HCT116 (cell line): ENCODE measurements at regions not wholly inside any gene's neighbourhood (a gene's known extent, or its start where the extent isn't known, plus 50 kb on each side); places are given as distances from the start of the nearest gene placed in this dataset.

ENCODE experiments used
- ATAC-seq: fragments of 200-7000 bp; cut with Tn5 transposase; 2 replicates; pipeline ENCODE4 v1.9.1; 2020; ENCODE audit warnings: mild to moderate bottlenecking, moderate library complexity
- BruUV-seq: library from RNA; stranded (reverse); fragments of 400-500 nt; replicated peaks from 2 replicates; lab custom pipeline; 2021; lab: Mats Ljungman, UMichigan
- CTCF ChIA-PET: fragments of 300-600 bp; sonication (Branson Sonifier 250); formaldehyde crosslinking; loops from one replicate; lab custom pipeline; 2021; ENCODE audit warnings: antibody characterized with exemption; lab: Charles Lee
- POLR2A ChIA-PET: fragments of 300-600, 350-600 bp; sonication (Branson Sonifier 250); formaldehyde crosslinking; loops from one replicate; lab custom pipeline; 2021; ENCODE audit warnings: antibody characterized with exemption; lab: Charles Lee
- RAD21 ChIA-PET, 2 experiments: fragments of 300-600 bp; sonication (Branson Sonifier 250); formaldehyde crosslinking; loops; one replicate each; lab custom pipeline; 2023; ENCODE audit warnings: low total read pairs in 2 of 2; ENCODE audit not compliant: uncharacterized antibody in 2 of 2, unreplicated experiment in 2 of 2, low non-redundant PET in 1 of 2; lab: Charles Lee
- DNase-seq: peaks from one replicate; pipeline ENCODE4 v3.0.0-alpha.2; 2010; ENCODE audit warnings: low read depth, low spot score
- H2AFZ ChIP-seq: fragments of 200-600 bp; shearing (Covaris generic), sonication (generic); 2 replicates; pipeline ENCODE4 v1.6.1; 2017; ENCODE audit warnings: low read depth, mixed run types, mixed read lengths, antibody characterized with exemption, low read length; ENCODE audit not compliant: poor library complexity, severe bottlenecking
- H3K27ac ChIP-seq: 2 replicates; pipeline ENCODE4 v1.5.1; 2012; ENCODE audit warnings: low read depth, low read length
- H3K27me3 ChIP-seq: fragments of 200-600 bp; sonication (generic); 2 replicates; pipeline ENCODE4 v1.6.1; 2016; ENCODE audit warnings: mixed run types, low read length, mixed read lengths; ENCODE audit not compliant: insufficient read depth
- H3K36me3 ChIP-seq, 2 experiments: fragments of 200-500 bp in 1 of 2; fragments of 200-600 bp in 1 of 2; sonication (Bioruptor generic) in 1 of 2; sonication (generic) in 1 of 2; 2 replicates each; pipeline versions ENCODE4 v1.5.1 to v1.6.1; 2014 to 2016; ENCODE audit warnings: low read length in 2 of 2, inconsistent platforms in 1 of 2, mixed read lengths in 1 of 2, mixed run types in 1 of 2; ENCODE audit not compliant: insufficient read depth in 2 of 2, control insufficient read depth in 1 of 2
- H3K4me1 ChIP-seq, 2 experiments: fragments of 200-600 bp in 1 of 2; sonication (generic) in 1 of 2; 2 replicates each; pipeline versions ENCODE4 v1.5.1 to v1.6.1; 2012 to 2017; ENCODE audit warnings: low read length in 2 of 2, inconsistent platforms in 1 of 2, mild to moderate bottlenecking in 1 of 2, mixed read lengths in 1 of 2, mixed run types in 1 of 2, moderate library complexity in 1 of 2; ENCODE audit not compliant: insufficient read depth in 2 of 2, control insufficient read depth in 1 of 2
- H3K4me2 ChIP-seq: fragments of 200-600 bp; sonication (generic); 2 replicates; pipeline ENCODE4 v1.6.1; 2017; ENCODE audit warnings: mixed run types, low read length, mixed read lengths
- H3K4me3 ChIP-seq, 2 experiments: fragments of 200-600 bp in 1 of 2; sonication (generic) in 1 of 2; replicated peaks in 1 of 2; 2 replicates each; pipeline ENCODE4 v1.5.1; 2011 to 2016; ENCODE audit warnings: low read length in 2 of 2, control low read depth in 1 of 2, low read depth in 1 of 2, mild to moderate bottlenecking in 1 of 2, mixed read lengths in 1 of 2, mixed run types in 1 of 2
- H3K79me2 ChIP-seq: fragments of 200-600 bp; sonication (generic); 2 replicates; pipeline ENCODE4 v1.6.1; 2017; ENCODE audit warnings: mild to moderate bottlenecking, mixed run types, low read length, moderate library complexity, mixed read lengths; ENCODE audit not compliant: insufficient read depth
- H3K9ac ChIP-seq: fragments of 200-600 bp; sonication (generic); 2 replicates; pipeline ENCODE4 v1.6.1; 2016; ENCODE audit warnings: low read length, mixed read lengths
- H3K9me2 ChIP-seq: fragments of 200-600 bp; sonication (generic), shearing (Covaris generic); 2 replicates; pipeline ENCODE4 v1.6.1; 2017; ENCODE audit warnings: mixed run types, mild to moderate bottlenecking, moderate library complexity; ENCODE audit not compliant: insufficient read depth
- H3K9me3 ChIP-seq, 2 experiments: fragments of 200-500 bp in 1 of 2; fragments of 200-600 bp in 1 of 2; sonication (Bioruptor generic) in 1 of 2; sonication (generic) in 1 of 2; 2 replicates each; pipeline ENCODE4 v1.6.1; 2014 to 2017; ENCODE audit warnings: low read length in 2 of 2, mixed read lengths in 2 of 2, inconsistent platforms in 1 of 2, low read depth in 1 of 2, mild to moderate bottlenecking in 1 of 2, mixed run types in 1 of 2, moderate library complexity in 1 of 2; ENCODE audit not compliant: control insufficient read depth in 1 of 2, insufficient read depth in 1 of 2
- H4K20me1 ChIP-seq: fragments of 200-600 bp; sonication (generic), shearing (Covaris generic); 2 replicates; pipeline ENCODE4 v1.6.1; 2017; ENCODE audit warnings: mixed run types, mild to moderate bottlenecking, moderate library complexity; ENCODE audit not compliant: insufficient read depth
- ATF3 ChIP-seq: IDR thresholded peaks from 2 replicates; pipeline ENCODE4 v1.6.1; 2012
- CEBPB ChIP-seq: IDR thresholded peaks from 2 replicates; pipeline ENCODE4 v1.6.1; 2012; ENCODE audit warnings: low read depth
- EGR1 ChIP-seq: IDR thresholded peaks from 2 replicates; pipeline ENCODE4 v1.6.1; 2012; ENCODE audit warnings: low read depth
- EZH2 ChIP-seq: fragments of 200-600 bp; sonication (generic); IDR thresholded peaks from 2 replicates; pipeline ENCODE4 v1.6.1; 2017; ENCODE audit warnings: antibody characterized with exemption, mixed run types
- MAX ChIP-seq: IDR thresholded peaks from 2 replicates; pipeline ENCODE4 v1.6.1; 2012
- POLR2A ChIP-seq: IDR thresholded peaks from 2 replicates; pipeline ENCODE4 v1.7.0; 2011; ENCODE audit warnings: borderline replicate concordance; ENCODE audit not compliant: insufficient read depth, insufficient read length; ENCODE audit errors: extremely low read depth
- POLR2AphosphoS5 ChIP-seq: IDR thresholded peaks from 2 replicates; pipeline ENCODE4 v1.6.1; 2011; ENCODE audit warnings: mild to moderate bottlenecking, low read depth, low read length, moderate library complexity
- RAD21 ChIP-seq: IDR thresholded peaks from 2 replicates; pipeline ENCODE4 v1.6.1; 2012; ENCODE audit warnings: low read depth, mild to moderate bottlenecking
- REST ChIP-seq: IDR thresholded peaks from 2 replicates; pipeline ENCODE4 v1.6.1; 2012; ENCODE audit warnings: low read depth
- SRF ChIP-seq: IDR thresholded peaks from 2 replicates; pipeline ENCODE4 v1.6.1; 2012; ENCODE audit warnings: low read depth
- ZFX ChIP-seq: fragments of 450-650 bp; IDR thresholded peaks from 2 replicates; pipeline ENCODE4 v1.6.1; 2017
- ZNF274 ChIP-seq: fragments of 200-500 bp; sonication (Bioruptor generic); IDR thresholded peaks from 2 replicates; pipeline ENCODE4 v1.6.1; 2014; ENCODE audit warnings: mild to moderate bottlenecking, low read depth, low read length, inconsistent platforms
- intact Hi-C: fragments of 100-400 bp; cut with micrococcal nuclease; formaldehyde crosslinking; loops from 2 replicates; pipeline ENCODE4 v1.10.0; 2022

GRCh38 chr4:106670976-106671375, 302.4 kb upstream of the GIMD1 start:
- CTCF ChIA-PET = no interaction called here
- ATAC-seq = no peak
- Histone ChIP-seq H3K9ac (no peak overlapping the region), H3K4me1 (no peaks in the 10 kb centered on the region), H4K20me1 (no peaks in the 10 kb centered on the region), H3K27ac (no peak overlapping the region), H3K36me3 (no peaks in the 10 kb centered on the region), H2AFZ (no peak overlapping the region), H3K4me2 (no peak overlapping the region), H3K9me2 (no peaks in the 10 kb centered on the region), H3K9me3 (no peaks in the 10 kb centered on the region), H3K27me3 (no peaks in the 10 kb centered on the region), H3K79me2 (no peaks in the 10 kb centered on the region), H3K4me3 (no peak overlapping the region)
- intact Hi-C loops = no loop called here
- no peak for DNase-seq
- POLR2A ChIA-PET = no interaction called here
- TF ChIP-seq EZH2 (no peak), SRF (no peak), REST (no peak), RAD21 (no peak)
- BruUV-seq = no TSS peak
- RAD21 ChIA-PET = no interaction called here

- no peak overlapping the region for H2AFZ ChIP-seq
- no peaks in the 10 kb centered on the region for H3K36me3 ChIP-seq
- H3K4me2 ChIP-seq = no peak overlapping the region
- H3K9me3 ChIP-seq = no peaks in the 10 kb centered on the region
- no TSS peak for BruUV-seq
- H3K27ac ChIP-seq = no peak overlapping the region
- CTCF ChIA-PET = no interaction called here
- no peaks in the 10 kb centered on the region for H3K27me3 ChIP-seq
- H4K20me1 ChIP-seq = no peaks in the 10 kb centered on the region
- no peak overlapping the region for H3K4me3 ChIP-seq
- RAD21 ChIA-PET = no interaction called here
- H3K9ac ChIP-seq = no peak overlapping the region
- intact Hi-C loops = no loop called here
- ATAC-seq = no peak
- no peaks in the 10 kb centered on the region for H3K4me1 ChIP-seq
- TF ChIP-seq ZNF274 (no peak), ZFX (no peak), EGR1 (no peak), RAD21 (no peak), POLR2A (no peak), POLR2AphosphoS5 (no peak), CEBPB (no peak), REST (no peak), EZH2 (no peak), MAX (no peak), ATF3 (no peak)
- no peaks in the 10 kb centered on the region for H3K79me2 ChIP-seq
- no peak for DNase-seq
- H3K9me2 ChIP-seq = no peaks in the 10 kb centered on the region
- POLR2A ChIA-PET = no interaction called here
Measured at GRCh38 chr4:106659371-106659770, 290.8 kb upstream of the GIMD1 start.
